ENCODE measurements at regions not wholly inside any gene's neighbourhood (a gene's known extent, or its start where the extent isn't known, plus 50 kb on each side); places are given as distances from the start of the nearest gene placed in this dataset.

GRCh38 chr21:38179511-38179910 is 77.3 kb upstream of the KCNJ15 start:
- no peak overlapping the region for H3K27ac Mint-ChIP-seq
- no peaks in the 10 kb centered on the region for H3K36me3 Mint-ChIP-seq (ENCODE audit: low read depth)
- H3K27me3 Mint-ChIP-seq: peaks cover 4% of the 10 kb centered on the region
- H3K4me3 Mint-ChIP-seq: no peak overlapping the region
- no peaks in the 10 kb centered on the region for H3K9me3 Mint-ChIP-seq
- Histone ChIP-seq H3K36me3 (ENCODE audit: insufficient read depth, low read length) (no peaks in the 10 kb centered on the region), H3K27ac (ENCODE audit: low read depth in 1 of 2, low read length in 2 of 2) (no peak overlapping the region), H3K27me3 (ENCODE audit: control insufficient read depth in 1 of 2, insufficient read depth in 2 of 2, low read length in 2 of 2) (no peaks in the 10 kb centered on the region), H3K9me3 (ENCODE audit: control insufficient read depth in 1 of 2, insufficient read depth in 1 of 2, low read length in 2 of 2) (no peaks in the 10 kb centered on the region), H3K4me3 (ENCODE audit: low read length) (no peak overlapping the region), H3K4me1 (ENCODE audit: insufficient read depth, low read length) (no peaks in the 10 kb centered on the region)
- DNase-seq (no peak), ATAC-seq (ENCODE audit: poor library complexity) (no peak)
- ChIA-PET CTCF (interaction anchor here (0.6 kb wide), 1 partner anchor 29 kb away, joined by 3 read pairs; no protein-coding TSS in a partner anchor), POLR2A (no interaction called here)
- H3K4me1 Mint-ChIP-seq (ENCODE audit: low read depth): no peaks in the 10 kb centered on the region
- intact Hi-C loops (cut with DNase I, micrococcal nuclease): no loop called here
- TF ChIP-seq, protein P1, sequence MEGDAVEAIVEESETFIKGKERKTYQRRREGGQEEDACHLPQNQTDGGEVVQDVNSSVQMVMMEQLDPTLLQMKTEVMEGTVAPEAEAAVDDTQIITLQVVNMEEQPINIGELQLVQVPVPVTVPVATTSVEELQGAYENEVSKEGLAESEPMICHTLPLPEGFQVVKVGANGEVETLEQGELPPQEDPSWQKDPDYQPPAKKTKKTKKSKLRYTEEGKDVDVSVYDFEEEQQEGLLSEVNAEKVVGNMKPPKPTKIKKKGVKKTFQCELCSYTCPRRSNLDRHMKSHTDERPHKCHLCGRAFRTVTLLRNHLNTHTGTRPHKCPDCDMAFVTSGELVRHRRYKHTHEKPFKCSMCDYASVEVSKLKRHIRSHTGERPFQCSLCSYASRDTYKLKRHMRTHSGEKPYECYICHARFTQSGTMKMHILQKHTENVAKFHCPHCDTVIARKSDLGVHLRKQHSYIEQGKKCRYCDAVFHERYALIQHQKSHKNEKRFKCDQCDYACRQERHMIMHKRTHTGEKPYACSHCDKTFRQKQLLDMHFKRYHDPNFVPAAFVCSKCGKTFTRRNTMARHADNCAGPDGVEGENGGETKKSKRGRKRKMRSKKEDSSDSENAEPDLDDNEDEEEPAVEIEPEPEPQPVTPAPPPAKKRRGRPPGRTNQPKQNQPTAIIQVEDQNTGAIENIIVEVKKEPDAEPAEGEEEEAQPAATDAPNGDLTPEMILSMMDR (IDR thresholded peaks at IDR 0.05): no peak

DNA sequence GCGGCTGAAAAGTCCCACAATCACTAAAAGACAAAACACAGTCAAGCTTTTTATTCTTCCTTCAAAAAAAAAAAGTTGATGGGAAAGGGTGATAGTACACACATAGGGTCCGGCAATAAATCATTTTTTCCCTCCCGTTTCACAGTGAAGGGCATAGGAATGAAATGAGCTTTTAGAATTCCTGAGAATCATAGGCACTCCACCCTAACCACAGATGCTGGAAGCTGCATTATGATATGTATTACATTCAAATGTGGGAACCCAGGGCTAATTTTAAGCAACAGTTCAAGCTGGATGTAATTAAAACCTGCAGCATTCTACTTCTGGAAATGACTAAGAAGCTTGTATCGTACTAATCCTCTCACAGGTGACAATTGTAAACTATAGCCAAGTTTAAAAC is 75.7 kb upstream of the KCNJ15 start:
- Mint-ChIP-seq H3K4me3 (no peak overlapping the region), H3K27me3 (peaks cover 4% of the 10 kb centered on the region), H3K9me3 (peaks cover under 1% of the 10 kb centered on the region), H3K27ac (no peak overlapping the region), H3K36me3 (ENCODE audit: low read depth) (no peaks in the 10 kb centered on the region), H3K4me1 (ENCODE audit: low read depth) (no peaks in the 10 kb centered on the region)
- DNase-seq (no peak), ATAC-seq (ENCODE audit: poor library complexity) (no peak)
- Histone ChIP-seq H3K27me3 (ENCODE audit: control insufficient read depth in 1 of 2, insufficient read depth in 2 of 2, low read length in 2 of 2) (no peaks in the 10 kb centered on the region), H3K36me3 (ENCODE audit: insufficient read depth, low read length) (no peaks in the 10 kb centered on the region), H3K9me3 (ENCODE audit: control insufficient read depth in 1 of 2, insufficient read depth in 1 of 2, low read length in 2 of 2) (peaks cover 0 to 3% of the 10 kb centered on the region in 2 experiments), H3K4me3 (ENCODE audit: low read length) (no peak overlapping the region), H3K27ac (ENCODE audit: low read depth in 1 of 2, low read length in 2 of 2) (no peak overlapping the region), H3K4me1 (ENCODE audit: insufficient read depth, low read length) (no peaks in the 10 kb centered on the region)
- CTCF ChIA-PET: no interaction called here
- intact Hi-C loops (cut with DNase I, micrococcal nuclease): no loop called here
- POLR2A ChIA-PET: no interaction called here
- TF ChIP-seq, protein P1 (IDR thresholded peaks at IDR 0.05): no peak

- Mint-ChIP-seq H3K4me3 (no peak overlapping the region), H3K4me1 (ENCODE audit: low read depth) (no peaks in the 10 kb centered on the region), H3K27ac (no peak overlapping the region), H3K9me3 (peaks cover 6% of the 10 kb centered on the region), H3K27me3 (peaks cover 4% of the 10 kb centered on the region), H3K36me3 (ENCODE audit: low read depth) (no peaks in the 10 kb centered on the region)
- ChIA-PET POLR2A (no interaction called here), CTCF (no interaction called here)
- Histone ChIP-seq H3K4me1 (ENCODE audit: insufficient read depth, low read length) (no peaks in the 10 kb centered on the region), H3K4me3 (ENCODE audit: low read length) (no peak overlapping the region), H3K36me3 (ENCODE audit: insufficient read depth, low read length) (no peaks in the 10 kb centered on the region), H3K27me3 (ENCODE audit: control insufficient read depth in 1 of 2, insufficient read depth in 2 of 2, low read length in 2 of 2) (no peaks in the 10 kb centered on the region), H3K27ac (ENCODE audit: low read depth in 1 of 2, low read length in 2 of 2) (no peak overlapping the region), H3K9me3 (ENCODE audit: control insufficient read depth in 1 of 2, insufficient read depth in 1 of 2, low read length in 2 of 2) (peaks cover 0 to 3% of the 10 kb centered on the region in 2 experiments)
- intact Hi-C loops (cut with DNase I, micrococcal nuclease): no loop called here
- ATAC-seq (ENCODE audit: poor library complexity) (no peak), DNase-seq (no peak)
- TF ChIP-seq, protein P1 (IDR thresholded peaks at IDR 0.05): no peak
These were observed 74.3 kb upstream of the KCNJ15 start for GRCh38 chr21:38182370-38182985.

Measured in CD4-positive, alpha-beta T cell (primary cell).